H1 (cell line): ENCODE measurements at regions not wholly inside any gene's neighbourhood (a gene's known extent, or its start where the extent isn't known, plus 50 kb on each side); places are given as distances from the start of the nearest gene placed in this dataset.

Experiments used
- CHD1 ChIP-seq: IDR thresholded peaks from 2 replicates; pipeline ENCODE4 v1.6.1; 2012; ENCODE audit warnings: low read depth, low read length, improper control_type of control experiment
- EP300 ChIP-seq, 2 experiments: IDR thresholded peaks; 1 replicate in 1 of 2; 2 replicates in 1 of 2; pipeline ENCODE4 v1.6.1; 2011 to 2012; ENCODE audit warnings: low read depth in 2 of 2, low read length in 2 of 2, mild to moderate bottlenecking in 2 of 2, borderline replicate concordance in 1 of 2, inconsistent platforms in 1 of 2, moderate library complexity in 1 of 2
- GTF2F1 ChIP-seq: IDR thresholded peaks from 2 replicates; pipeline ENCODE4 v1.6.1; 2012; ENCODE audit warnings: low read depth, low read length, improper control_type of control experiment, borderline replicate concordance
- NRF1 ChIP-seq: IDR thresholded peaks from 2 replicates; pipeline ENCODE4 v1.6.1; 2011; ENCODE audit warnings: mild to moderate bottlenecking, low read depth, low read length, improper control_type of control experiment
- RBBP5 ChIP-seq: IDR thresholded peaks from 2 replicates; pipeline ENCODE4 v1.7.1; 2012; ENCODE audit warnings: low read depth, mild to moderate bottlenecking, inconsistent platforms, low read length, moderate library complexity, borderline replicate concordance
- SIN3A ChIP-seq, 2 experiments: IDR thresholded peaks in 1 of 2; conservative IDR thresholded peaks in 1 of 2; 2 replicates each; pipeline ENCODE4 v1.6.1; 2011 to 2012; ENCODE audit warnings: low read length in 2 of 2, improper control_type of control experiment in 1 of 2, low read depth in 1 of 2, mild to moderate bottlenecking in 1 of 2

DNA sequence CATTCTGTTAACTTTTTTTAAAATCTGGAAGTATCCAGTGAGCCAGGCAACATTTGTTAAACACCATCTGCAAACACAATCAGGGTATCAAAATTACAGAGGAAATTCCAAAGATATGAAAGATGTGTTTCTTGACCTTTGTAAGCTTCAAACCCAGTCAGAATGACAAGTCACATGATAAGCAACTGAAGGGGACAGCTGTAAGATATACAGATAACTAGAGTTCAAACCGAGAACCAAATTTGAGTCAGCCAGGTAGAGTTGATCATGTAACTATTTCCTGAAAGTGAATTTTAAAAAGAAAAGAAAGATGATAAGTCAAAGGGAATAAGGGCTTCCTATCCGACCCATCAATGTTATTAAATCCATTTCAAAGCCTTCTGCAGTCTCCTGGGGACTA lies 196.2 kb downstream of the DEPDC1B start (continued):
- TF ChIP-seq SIN3A (conservative IDR thresholded peaks at IDR 0.05 in 1 of 2, IDR thresholded peaks at IDR 0.05 in 1 of 2; ENCODE audit: low read depth in 1 of 2, low read length in 2 of 2) = no peak
- TF ChIP-seq EP300 (IDR thresholded peaks at IDR 0.05; ENCODE audit: borderline replicate concordance in 1 of 2, low read depth in 2 of 2, low read length in 2 of 2) = no peak
- TF ChIP-seq NRF1 = no peak
- TF ChIP-seq GTF2F1 = no peak
- no peak for TF ChIP-seq RBBP5
- no peak for TF ChIP-seq CHD1
